ENCODE measurements at regions not wholly inside any gene's neighbourhood (a gene's known extent, or its start where the extent isn't known, plus 50 kb on each side); places are given as distances from the start of the nearest gene placed in this dataset.

- TF ChIP-seq CTCF (IDR thresholded peaks at IDR 0.05) = no peak
- TF ChIP-seq POLR2A (IDR thresholded peaks at IDR 0.05; ENCODE audit: low read length) = no peak
- no peak for TF ChIP-seq EP300 (IDR thresholded peaks at IDR 0.05)
- TF ChIP-seq JUN (IDR thresholded peaks at IDR 0.05) = no peak
- TF ChIP-seq HDAC2 (IDR thresholded peaks at IDR 0.05) = no peak
- TF ChIP-seq CBX2 (IDR thresholded peaks at IDR 0.05; ENCODE audit: borderline replicate concordance, low read depth) = no peak
- no peak for TF ChIP-seq FOSL2 (IDR thresholded peaks at IDR 0.05)
- no peak for TF ChIP-seq FOSL2 (CRISPR knock-in tag; IDR thresholded peaks at IDR 0.05)
- no peak for TF ChIP-seq MAX (IDR thresholded peaks at IDR 0.05)
These were observed 170.0 kb downstream of the TTLL2 start for GRCh38 chr6:167494698-167495435.

Data from A549 (cell line).